ENCODE measurements at regions not wholly inside any gene's neighbourhood (a gene's known extent, or its start where the extent isn't known, plus 50 kb on each side); places are given as distances from the start of the nearest gene placed in this dataset.

GRCh38 chr18:46360866-46361265, 256.7 kb downstream of the HAUS1 start:
- TF ChIP-seq PBX3 (CRISPR knock-in tag; IDR thresholded peaks at IDR 0.05) (no peak), PRDM2 (tag by site-specific recombination; IDR thresholded peaks at IDR 0.05; ENCODE audit: borderline replicate concordance) (no peak), ZNF140 (tag by site-specific recombination; IDR thresholded peaks at IDR 0.05) (no peak), CTCF (tag by site-specific recombination; IDR thresholded peaks at IDR 0.05) (no peak), WT1 (tag by site-specific recombination; IDR thresholded peaks at IDR 0.05) (no peak), TCF7L2 (IDR thresholded peaks at IDR 0.05; ENCODE audit: borderline replicate concordance, low read depth, low read length) (no peak)
